Adrenal gland (tissue), 9 donors: ENCODE measurements at regions not wholly inside any gene's neighbourhood (a gene's known extent, or its start where the extent isn't known, plus 50 kb on each side); places are given as distances from the start of the nearest gene placed in this dataset.

ENCODE experiments used
- DNase-seq, 7 donors: peaks; one replicate each; pipeline ENCODE4 v3.0.0-alpha.2; 2019 to 2020
- H3K27ac ChIP-seq, 5 donors: fragments of 200-600 bp; sonication (generic) in 4 of 5; 1 replicate in 3 of 5; 2 replicates in 2 of 5; pipeline versions ENCODE4 v1.5.1 to v1.8.0; 2016 to 2020; ENCODE audit warnings: mild to moderate bottlenecking in 1 of 5
- H3K27me3 ChIP-seq: fragments of 200-600 bp; 2 replicates; pipeline ENCODE4 v1.8.0; 2021
- H3K36me3 ChIP-seq, 2 donors: fragments of 200-600 bp; replicated peaks in 1 of 2; 1 replicate in 1 of 2; 2 replicates in 1 of 2; pipeline versions ENCODE4 v1.5.1 to v1.8.0; 2018 to 2022
- H3K4me1 ChIP-seq, 2 donors: fragments of 200-600 bp; replicated peaks in 1 of 2; 1 replicate in 1 of 2; 2 replicates in 1 of 2; pipeline versions ENCODE4 v1.5.1 to v1.8.0; 2018 to 2021
- H3K4me3 ChIP-seq, 4 donors: fragments of 200-600 bp; sonication (generic) in 3 of 4; one replicate each; pipeline ENCODE4 v1.5.1; 2016 to 2018
- H3K9me3 ChIP-seq, 3 donors: fragments of 200-600 bp; sonication (generic) in 1 of 3; replicated peaks in 1 of 3; 1 replicate in 2 of 3; 2 replicates in 1 of 3; pipeline versions ENCODE4 v1.5.1 to v1.8.0; 2016 to 2021
- CTCF ChIP-seq, 6 experiments: fragments of 450-650 bp in 4 of 6; fragments of 200-600 bp in 2 of 6; sonication (generic) in 1 of 6; IDR thresholded peaks; 1 replicate in 5 of 6; 2 replicates in 1 of 6; pipeline versions ENCODE4 v1.5.1 to v1.8.0; 2016 to 2021; ENCODE audit warnings: antibody characterized with exemption in 6 of 6, mild to moderate bottlenecking in 2 of 6, moderate library complexity in 1 of 6
- POLR2A ChIP-seq, 2 donors: fragments of 450-650 bp; IDR thresholded peaks; one replicate each; pipeline ENCODE4 v1.6.1; 2017; ENCODE audit warnings: antibody characterized with exemption in 2 of 2, mild to moderate bottlenecking in 2 of 2, moderate library complexity in 1 of 2
- WGBS, 4 donors: extraction: QIAGEN DNeasy Blood & Tissue Kit in 2 of 4; methylation state at CpG; one replicate each; pipeline versions ENCODE4 v1.1.5 to v1.1.7; 2013 to 2017; 5-methylcytosine and 5-hydroxymethylcytosine counted together
- intact Hi-C, 2 donors: fragments of 100-400 bp; cut with DNase I; formaldehyde crosslinking; loops; one replicate each; pipeline versions ENCODE4 v1.14.1 to v1.15.0; 2022 to 2023
- donor health status: healthy with polysubstance abuse.
- donor health status: Bipolar disorder and iron deficiency.
- donor health status: DM: yes; HTN: yes; CAD: no.
- donor health status: DM: no; HTN: no; CAD: no.
- donor health status: DM: no; HTN: no; CAD: no.

GRCh38 chr2:83517727-83518368, 941.2 kb downstream of the SUCLG1 start:
- no peak for DNase-seq
- intact Hi-C loops, result no loop called here

GRCh38 chr2:83516503-83516902, 942.6 kb downstream of the SUCLG1 start:
- no peak for DNase-seq
- Histone ChIP-seq H3K27me3 (no peaks in the 10 kb centered on the region), H3K4me1 (no peaks in the 10 kb centered on the region), H3K36me3 (no peaks in the 10 kb centered on the region), H3K9me3 (no peaks in the 10 kb centered on the region), H3K27ac (no peak overlapping the region), H3K4me3 (no peak overlapping the region)
- intact Hi-C loops, result no loop called here
- WGBS, 4 donors, result 49 to 56% (median 53%) methylated on average over 3 of the region's 3 CpGs
- TF ChIP-seq CTCF (IDR thresholded peaks at IDR 0.05), result no peak
- no peak for TF ChIP-seq POLR2A (IDR thresholded peaks at IDR 0.05)

More at GRCh38 chr2:83517727-83518368, 941.2 kb downstream of the SUCLG1 start:
- Histone ChIP-seq H3K9me3 (no peaks in the 10 kb centered on the region), H3K4me3 (no peak overlapping the region), H3K4me1 (no peaks in the 10 kb centered on the region), H3K36me3 (no peaks in the 10 kb centered on the region), H3K27ac (no peak overlapping the region), H3K27me3 (no peaks in the 10 kb centered on the region)
- no peak for TF ChIP-seq CTCF (IDR thresholded peaks at IDR 0.05)
- no peak for TF ChIP-seq POLR2A (IDR thresholded peaks at IDR 0.05)
- 95 to 98% (median 96%) methylated on average over 36 to 42 of the region's 42 CpGs for WGBS, 4 donors

- Histone ChIP-seq H3K4me1 (no peaks in the 10 kb centered on the region), H3K27ac (no peak overlapping the region), H3K4me3 (no peak overlapping the region), H3K9me3 (no peaks in the 10 kb centered on the region), H3K36me3 (no peaks in the 10 kb centered on the region), H3K27me3 (no peaks in the 10 kb centered on the region)
- 43 to 77% (median 67%) methylated on average over 1 of the region's 1 CpG for WGBS, 4 donors
- intact Hi-C loops, result no loop called here
- TF ChIP-seq POLR2A (IDR thresholded peaks at IDR 0.05) (no peak), CTCF (IDR thresholded peaks at IDR 0.05) (no peak)
- no peak for DNase-seq
Observed at GRCh38 chr2:83487451-83487850, 971.6 kb downstream of the SUCLG1 start.

- no peaks in the 10 kb centered on the region for H3K27me3 ChIP-seq
- no peaks in the 10 kb centered on the region for H3K36me3 ChIP-seq
- no peak overlapping the region for H3K4me3 ChIP-seq
- TF ChIP-seq CTCF (IDR thresholded peaks at IDR 0.05), result no peak
- no peak for TF ChIP-seq POLR2A (IDR thresholded peaks at IDR 0.05)
- no peak for DNase-seq
- H3K4me1 ChIP-seq, result no peaks in the 10 kb centered on the region
- intact Hi-C loops, result no loop called here
- no peak overlapping the region for H3K27ac ChIP-seq
- H3K9me3 ChIP-seq, result no peaks in the 10 kb centered on the region
Observed at GRCh38 chr2:83481436-83481835, 977.6 kb downstream of the SUCLG1 start.
